PFSK-1 (cell line): ENCODE measurements at regions not wholly inside any gene's neighbourhood (a gene's known extent, or its start where the extent isn't known, plus 50 kb on each side); places are given as distances from the start of the nearest gene placed in this dataset.

Source experiments
- POLR2AphosphoS5 ChIP-seq: IDR thresholded peaks from 2 replicates; pipeline ENCODE4 v1.6.1; 2012; ENCODE audit warnings: low read depth, mild to moderate bottlenecking, control low read depth, low read length, moderate library complexity
- TAF1 ChIP-seq: IDR thresholded peaks from 2 replicates; pipeline ENCODE4 v1.6.1; 2012; ENCODE audit warnings: low read length, control low read depth, borderline replicate concordance; ENCODE audit not compliant: insufficient read depth

DNA sequence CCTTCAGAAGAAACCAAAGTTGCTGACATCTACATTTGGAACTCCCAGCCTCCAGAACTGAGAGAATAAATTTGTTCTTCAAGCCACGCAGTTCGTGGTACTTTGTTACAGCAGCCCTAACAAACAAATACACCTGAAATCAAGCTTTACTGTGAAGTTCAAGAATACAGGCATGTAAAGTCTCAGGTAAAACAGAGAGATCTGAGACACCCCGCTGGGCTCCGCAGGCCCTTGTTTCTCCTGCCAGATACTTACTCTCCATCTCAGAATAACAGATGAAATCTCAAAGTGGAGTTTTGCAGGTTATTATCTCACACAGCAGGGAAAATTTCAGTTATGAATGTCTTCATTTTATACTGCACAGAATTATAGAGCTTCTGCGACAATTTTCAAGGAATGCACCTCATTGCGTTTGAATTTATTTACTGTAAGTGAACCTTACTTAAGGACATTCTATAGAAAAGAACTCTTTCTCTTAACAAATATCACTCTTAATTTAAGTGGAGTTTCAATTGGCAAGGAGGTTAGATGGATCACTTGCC, 492.4 kb upstream of the LRATD1 start:
- no peak for TF ChIP-seq POLR2AphosphoS5
- TF ChIP-seq TAF1, result no peak
